ENCODE measurements at regions not wholly inside any gene's neighbourhood (a gene's known extent, or its start where the extent isn't known, plus 50 kb on each side); places are given as distances from the start of the nearest gene placed in this dataset.

DNA sequence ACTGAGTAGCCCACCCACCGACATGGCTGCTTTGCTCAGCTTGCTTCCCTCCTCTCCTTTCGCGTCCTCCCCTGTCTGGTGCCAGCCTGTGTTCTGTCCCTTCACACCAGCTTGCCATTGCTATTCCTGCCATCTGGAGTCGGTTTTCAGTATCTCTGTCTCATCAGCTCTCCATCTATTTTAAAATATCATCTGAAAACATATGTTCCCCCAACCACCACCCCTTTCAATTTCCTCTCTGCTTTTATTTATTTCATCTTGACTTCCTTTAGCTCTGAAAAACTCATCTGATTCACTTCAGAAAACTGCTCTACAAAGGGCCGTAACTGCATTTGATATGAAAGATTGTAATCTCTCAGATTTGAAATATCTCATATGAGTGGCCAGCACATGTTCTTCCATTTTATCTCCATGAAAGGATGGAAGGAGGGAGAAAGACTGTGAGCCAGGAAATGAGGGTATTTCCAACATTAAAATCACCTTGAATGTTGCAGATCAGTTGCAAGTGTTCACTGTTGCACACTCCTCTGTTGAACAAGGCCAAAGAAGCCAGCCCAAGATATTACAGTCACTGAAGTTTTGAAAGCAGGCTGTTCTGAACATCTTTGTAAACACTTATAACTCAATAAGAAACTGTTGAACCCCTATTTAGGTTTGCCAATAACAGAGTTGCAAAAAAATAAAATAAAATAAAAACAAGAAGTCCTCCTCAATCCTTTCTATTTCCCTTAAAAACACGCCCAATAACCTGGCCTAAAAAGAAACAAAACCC lies 202.4 kb upstream of the NEBL start:
- TF ChIP-seq, protein P1, sequence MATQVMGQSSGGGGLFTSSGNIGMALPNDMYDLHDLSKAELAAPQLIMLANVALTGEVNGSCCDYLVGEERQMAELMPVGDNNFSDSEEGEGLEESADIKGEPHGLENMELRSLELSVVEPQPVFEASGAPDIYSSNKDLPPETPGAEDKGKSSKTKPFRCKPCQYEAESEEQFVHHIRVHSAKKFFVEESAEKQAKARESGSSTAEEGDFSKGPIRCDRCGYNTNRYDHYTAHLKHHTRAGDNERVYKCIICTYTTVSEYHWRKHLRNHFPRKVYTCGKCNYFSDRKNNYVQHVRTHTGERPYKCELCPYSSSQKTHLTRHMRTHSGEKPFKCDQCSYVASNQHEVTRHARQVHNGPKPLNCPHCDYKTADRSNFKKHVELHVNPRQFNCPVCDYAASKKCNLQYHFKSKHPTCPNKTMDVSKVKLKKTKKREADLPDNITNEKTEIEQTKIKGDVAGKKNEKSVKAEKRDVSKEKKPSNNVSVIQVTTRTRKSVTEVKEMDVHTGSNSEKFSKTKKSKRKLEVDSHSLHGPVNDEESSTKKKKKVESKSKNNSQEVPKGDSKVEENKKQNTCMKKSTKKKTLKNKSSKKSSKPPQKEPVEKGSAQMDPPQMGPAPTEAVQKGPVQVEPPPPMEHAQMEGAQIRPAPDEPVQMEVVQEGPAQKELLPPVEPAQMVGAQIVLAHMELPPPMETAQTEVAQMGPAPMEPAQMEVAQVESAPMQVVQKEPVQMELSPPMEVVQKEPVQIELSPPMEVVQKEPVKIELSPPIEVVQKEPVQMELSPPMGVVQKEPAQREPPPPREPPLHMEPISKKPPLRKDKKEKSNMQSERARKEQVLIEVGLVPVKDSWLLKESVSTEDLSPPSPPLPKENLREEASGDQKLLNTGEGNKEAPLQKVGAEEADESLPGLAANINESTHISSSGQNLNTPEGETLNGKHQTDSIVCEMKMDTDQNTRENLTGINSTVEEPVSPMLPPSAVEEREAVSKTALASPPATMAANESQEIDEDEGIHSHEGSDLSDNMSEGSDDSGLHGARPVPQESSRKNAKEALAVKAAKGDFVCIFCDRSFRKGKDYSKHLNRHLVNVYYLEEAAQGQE (IDR thresholded peaks at IDR 0.05; ENCODE audit: borderline replicate concordance): no peak
- TF ChIP-seq TAF1 (IDR thresholded peaks at IDR 0.05; ENCODE audit: low read depth) (no peak), POLR2AphosphoS5 (IDR thresholded peaks at IDR 0.05) (no peak), EZH2 (IDR thresholded peaks at IDR 0.05; ENCODE audit: borderline replicate concordance, insufficient read depth, low read length, poor library complexity, severe bottlenecking) (no peak), SMC3 (conservative IDR thresholded peaks at IDR 0.05; ENCODE audit: poor library complexity) (no peak), RAD21 (conservative IDR thresholded peaks at IDR 0.05) (no peak), EP300 (conservative IDR thresholded peaks at IDR 0.05; ENCODE audit: poor library complexity, severe bottlenecking) (no peak), MXI1 (conservative IDR thresholded peaks at IDR 0.05; ENCODE audit: poor library complexity, severe bottlenecking) (no peak)
- TF ChIP-seq, protein P2, sequence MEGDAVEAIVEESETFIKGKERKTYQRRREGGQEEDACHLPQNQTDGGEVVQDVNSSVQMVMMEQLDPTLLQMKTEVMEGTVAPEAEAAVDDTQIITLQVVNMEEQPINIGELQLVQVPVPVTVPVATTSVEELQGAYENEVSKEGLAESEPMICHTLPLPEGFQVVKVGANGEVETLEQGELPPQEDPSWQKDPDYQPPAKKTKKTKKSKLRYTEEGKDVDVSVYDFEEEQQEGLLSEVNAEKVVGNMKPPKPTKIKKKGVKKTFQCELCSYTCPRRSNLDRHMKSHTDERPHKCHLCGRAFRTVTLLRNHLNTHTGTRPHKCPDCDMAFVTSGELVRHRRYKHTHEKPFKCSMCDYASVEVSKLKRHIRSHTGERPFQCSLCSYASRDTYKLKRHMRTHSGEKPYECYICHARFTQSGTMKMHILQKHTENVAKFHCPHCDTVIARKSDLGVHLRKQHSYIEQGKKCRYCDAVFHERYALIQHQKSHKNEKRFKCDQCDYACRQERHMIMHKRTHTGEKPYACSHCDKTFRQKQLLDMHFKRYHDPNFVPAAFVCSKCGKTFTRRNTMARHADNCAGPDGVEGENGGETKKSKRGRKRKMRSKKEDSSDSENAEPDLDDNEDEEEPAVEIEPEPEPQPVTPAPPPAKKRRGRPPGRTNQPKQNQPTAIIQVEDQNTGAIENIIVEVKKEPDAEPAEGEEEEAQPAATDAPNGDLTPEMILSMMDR (IDR thresholded peaks at IDR 0.05; ENCODE audit: poor library complexity, severe bottlenecking): no peak
- Histone ChIP-seq H3K4me2 (ENCODE audit: low read length) (peak overlapping the region; percentile 34), H3K79me2 (replicated peaks; ENCODE audit: insufficient read depth, low read length) (no peaks in the 10 kb centered on the region), H3K9me3 (ENCODE audit: low read length) (no peaks in the 10 kb centered on the region), H3K4me3 (ENCODE audit: low read length) (peak overlapping the region; percentile 59), H3K9ac (ENCODE audit: low read length) (peak overlapping the region; percentile 48), H3K9me2 (ENCODE audit: insufficient read depth, low read length) (no peaks in the 10 kb centered on the region), H2AFZ (ENCODE audit: low read depth, low read length) (no peak overlapping the region), H3F3A (ENCODE audit: insufficient read depth, low read length, poor library complexity, severe bottlenecking) (no peaks in the 10 kb centered on the region), H3K27me3 (ENCODE audit: insufficient read depth, low read depth, low read length) (no peaks in the 10 kb centered on the region), H3K36me3 (ENCODE audit: insufficient read depth, low read length) (peaks cover 1% of the 10 kb centered on the region), H4K20me1 (ENCODE audit: insufficient read depth) (no peaks in the 10 kb centered on the region), H3K27ac (ENCODE audit: low read length) (peak overlapping the region; percentile 61)

DNA sequence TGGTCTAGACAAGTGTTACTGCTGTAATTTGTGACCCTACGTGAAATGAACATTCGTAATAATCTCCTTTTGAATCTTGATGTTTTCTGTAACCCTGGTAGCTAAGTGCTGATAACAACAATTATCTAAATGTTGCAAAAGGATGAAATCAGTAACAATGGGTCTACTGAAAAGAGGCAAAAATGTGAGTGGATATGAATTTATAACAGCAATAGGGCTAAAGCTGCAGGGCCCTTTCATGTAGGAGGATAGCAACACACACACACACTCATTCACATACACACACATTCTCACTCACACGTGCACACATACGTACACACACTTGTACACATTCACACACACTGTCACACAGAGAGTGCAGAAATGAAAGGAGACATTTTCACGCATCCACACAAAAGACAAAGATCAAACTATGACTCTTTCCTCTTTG lies 200.8 kb upstream of the NEBL start:
- Histone ChIP-seq H4K20me1 (ENCODE audit: insufficient read depth) (no peaks in the 10 kb centered on the region), H3F3A (ENCODE audit: insufficient read depth, low read length, poor library complexity, severe bottlenecking) (no peaks in the 10 kb centered on the region), H3K36me3 (ENCODE audit: insufficient read depth, low read length) (no peaks in the 10 kb centered on the region), H3K9ac (ENCODE audit: low read length) (no peak overlapping the region), H2AFZ (ENCODE audit: low read depth, low read length) (no peak overlapping the region), H3K9me3 (ENCODE audit: low read length) (no peaks in the 10 kb centered on the region), H3K9me2 (ENCODE audit: insufficient read depth, low read length) (no peaks in the 10 kb centered on the region), H3K79me2 (replicated peaks; ENCODE audit: insufficient read depth, low read length) (no peaks in the 10 kb centered on the region), H3K27me3 (ENCODE audit: insufficient read depth, low read depth, low read length) (no peaks in the 10 kb centered on the region), H3K27ac (ENCODE audit: low read length) (no peak overlapping the region), H3K4me3 (ENCODE audit: low read length) (no peak overlapping the region), H3K4me2 (ENCODE audit: low read length) (no peak overlapping the region)
- TF ChIP-seq RAD21 (conservative IDR thresholded peaks at IDR 0.05) (no peak), POLR2AphosphoS5 (IDR thresholded peaks at IDR 0.05) (no peak), MXI1 (conservative IDR thresholded peaks at IDR 0.05; ENCODE audit: poor library complexity, severe bottlenecking) (no peak), TAF1 (IDR thresholded peaks at IDR 0.05; ENCODE audit: low read depth) (no peak), SMC3 (conservative IDR thresholded peaks at IDR 0.05; ENCODE audit: poor library complexity) (no peak), EP300 (conservative IDR thresholded peaks at IDR 0.05; ENCODE audit: poor library complexity, severe bottlenecking) (no peak), EZH2 (IDR thresholded peaks at IDR 0.05; ENCODE audit: borderline replicate concordance, insufficient read depth, low read length, poor library complexity, severe bottlenecking) (no peak)
- TF ChIP-seq, protein P1 (IDR thresholded peaks at IDR 0.05; ENCODE audit: borderline replicate concordance): no peak
- TF ChIP-seq, protein P2 (IDR thresholded peaks at IDR 0.05; ENCODE audit: poor library complexity, severe bottlenecking): no peak
